ENCODE measurements at regions not wholly inside any gene's neighbourhood (a gene's known extent, or its start where the extent isn't known, plus 50 kb on each side); places are given as distances from the start of the nearest gene placed in this dataset.

GRCh38 chr7:124269774-124270173, 236.9 kb upstream of the TMEM229A start:
- no peak for TF ChIP-seq CTCF (IDR thresholded peaks at IDR 0.05)
- TF ChIP-seq POLR2A (IDR thresholded peaks at IDR 0.05), result no peak
